Endothelial cell of umbilical vein (primary cell): ENCODE measurements at regions not wholly inside any gene's neighbourhood (a gene's known extent, or its start where the extent isn't known, plus 50 kb on each side); places are given as distances from the start of the nearest gene placed in this dataset.

Experiments
- BruUV-seq: library from RNA; stranded (reverse); fragments of 400-500 nt; replicated peaks from 2 replicates; lab custom pipeline; 2021; lab: Mats Ljungman, UMichigan
- CTCF ChIA-PET: fragments of 300-600, 350-600 bp; sonication (Branson Sonifier 250); formaldehyde crosslinking; loops from one replicate; lab custom pipeline; 2021; ENCODE audit warnings: antibody characterized with exemption, inconsistent platforms; lab: Charles Lee
- POLR2A ChIA-PET: fragments of 300-600, 350-600 bp; sonication (Branson Sonifier 250); formaldehyde crosslinking; loops from one replicate; lab custom pipeline; 2021; ENCODE audit warnings: antibody characterized with exemption, inconsistent platforms; lab: Charles Lee
- DNase-seq: peaks from one replicate; pipeline ENCODE4 v3.0.0-alpha.2; 2011; ENCODE audit warnings: low read depth, low spot score
- FAIRE-seq: peaks from 2 replicates; lab custom pipeline; 2011; peaks lifted over from hg19 to GRCh38; lab: Jason Lieb, UNC
- H2AFZ ChIP-seq: 2 replicates; pipeline ENCODE4 v1.6.0; 2012; ENCODE audit warnings: low read depth, low read length, control low read depth, inconsistent platforms
- H3K27ac ChIP-seq: 2 replicates; pipeline ENCODE4 v1.5.1; 2011; ENCODE audit warnings: low read depth, mild to moderate bottlenecking, control low read depth, low read length, moderate library complexity; ENCODE audit not compliant: insufficient read depth
- H3K27me3 ChIP-seq, 2 experiments: 2 replicates each; pipeline versions ENCODE4 v1.6.0 to v1.6.1; 2011; ENCODE audit warnings: low read length in 2 of 2, mixed read lengths in 1 of 2; ENCODE audit not compliant: control insufficient read depth in 2 of 2, insufficient read depth in 2 of 2
- H3K36me3 ChIP-seq, 2 experiments: 2 replicates in 1 of 2; 3 replicates in 1 of 2; pipeline ENCODE4 v1.5.1; 2011; ENCODE audit warnings: low read length in 2 of 2, mild to moderate bottlenecking in 1 of 2, moderate library complexity in 1 of 2; ENCODE audit not compliant: control insufficient read depth in 2 of 2, insufficient read depth in 2 of 2; ENCODE audit errors: extremely low read depth in 1 of 2
- H3K4me1 ChIP-seq: 3 replicates; pipeline ENCODE4 v1.5.1; 2011; ENCODE audit warnings: mild to moderate bottlenecking, low read length; ENCODE audit not compliant: control insufficient read depth, insufficient read depth; ENCODE audit errors: extremely low read depth
- H3K4me2 ChIP-seq: 2 replicates; pipeline ENCODE4 v1.6.1; 2011; ENCODE audit warnings: low read length, control low read depth, mixed read lengths; ENCODE audit not compliant: insufficient read depth
- H3K4me3 ChIP-seq, 3 experiments: fragments of 200-600 bp in 1 of 3; sonication (generic), shearing (Covaris generic) in 1 of 3; replicated peaks in 1 of 3; 2 replicates each; pipeline ENCODE4 v1.5.1; 2011 to 2016; ENCODE audit warnings: control low read depth in 3 of 3, low read length in 3 of 3, mild to moderate bottlenecking in 2 of 3, inconsistent platforms in 1 of 3, low read depth in 1 of 3, moderate library complexity in 1 of 3; ENCODE audit not compliant: insufficient read depth in 1 of 3
- H3K79me2 ChIP-seq: 2 replicates; pipeline ENCODE4 v1.6.0; 2012; ENCODE audit warnings: low read length, inconsistent platforms; ENCODE audit not compliant: control insufficient read depth, insufficient read depth
- H3K9ac ChIP-seq: replicated peaks from 2 replicates; pipeline ENCODE3; 2011; ENCODE audit warnings: low read length, control low read depth; ENCODE audit not compliant: insufficient read depth; ENCODE audit errors: extremely low read depth
- H3K9me1 ChIP-seq: replicated peaks from 3 replicates; pipeline ENCODE4 v1.6.0; 2011; ENCODE audit warnings: mild to moderate bottlenecking, low read length; ENCODE audit not compliant: control insufficient read depth, insufficient read depth; ENCODE audit errors: extremely low read depth
- H3K9me3 ChIP-seq: replicated peaks from 2 replicates; pipeline ENCODE4 v1.5.1; 2012; ENCODE audit warnings: low read length, inconsistent platforms; ENCODE audit not compliant: control insufficient read depth, insufficient read depth
- H4K20me1 ChIP-seq: replicated peaks from 2 replicates; pipeline ENCODE3; 2011; ENCODE audit warnings: mild to moderate bottlenecking, low read length; ENCODE audit not compliant: control insufficient read depth, insufficient read depth; ENCODE audit errors: extremely low read depth
- CTCF ChIP-seq, 2 donors: IDR thresholded peaks; 1 replicate in 1 of 2; 2 replicates in 1 of 2; pipeline ENCODE4 v1.5.1; 2011; ENCODE audit warnings: low read length in 2 of 2, mild to moderate bottlenecking in 2 of 2, moderate library complexity in 2 of 2, control low read depth in 1 of 2, inconsistent platforms in 1 of 2, low read depth in 1 of 2; ENCODE audit not compliant: insufficient read depth in 1 of 2; ENCODE audit errors: extremely low read depth in 1 of 2
- EZH2 ChIP-seq: IDR thresholded peaks from 2 replicates; pipeline ENCODE4 v1.6.1; 2012; ENCODE audit warnings: borderline replicate concordance, low read depth, mild to moderate bottlenecking, moderate library complexity, low read length, inconsistent platforms; ENCODE audit not compliant: severe bottlenecking
- FOS ChIP-seq: IDR thresholded peaks from 2 replicates; pipeline ENCODE4 v1.6.1; 2011; ENCODE audit warnings: mild to moderate bottlenecking, low read length, moderate library complexity, borderline replicate concordance; ENCODE audit not compliant: insufficient read depth
- GATA2 ChIP-seq: IDR thresholded peaks from 2 replicates; pipeline ENCODE4 v1.7.0; 2011; ENCODE audit warnings: low read depth, mild to moderate bottlenecking, moderate library complexity, mixed read lengths, low read length; ENCODE audit not compliant: insufficient read length, insufficient read depth
- JUN ChIP-seq: IDR thresholded peaks from 2 replicates; pipeline ENCODE4 v1.6.1; 2011; ENCODE audit warnings: borderline replicate concordance, low read depth; ENCODE audit not compliant: insufficient read length, insufficient read depth
- MAX ChIP-seq: IDR thresholded peaks from 2 replicates; pipeline ENCODE4 v1.6.1; 2011; ENCODE audit not compliant: insufficient read depth, insufficient read length
- MYC ChIP-seq: IDR thresholded peaks from one replicate; pipeline ENCODE4 v1.6.1; 2011; ENCODE audit warnings: mild to moderate bottlenecking, low read depth, low read length
- POLR2A ChIP-seq: IDR thresholded peaks from 2 replicates; pipeline ENCODE4 v1.6.1; 2012; ENCODE audit warnings: low read depth, mild to moderate bottlenecking, control low read depth, low read length
- POLR2AphosphoS5 ChIP-seq: IDR thresholded peaks from 2 replicates; pipeline ENCODE4 v1.6.1; 2012; ENCODE audit warnings: low read depth, mild to moderate bottlenecking, control low read depth, low read length, moderate library complexity; ENCODE audit not compliant: insufficient read depth
- dilution Hi-C: fragments of 300-500 bp; cut with MboI; formaldehyde crosslinking; loops from one replicate; pipeline ENCODE4 v1.15.0; 2019; ENCODE audit warnings: low sequenced_read_pairs; ENCODE audit not compliant: extremely low pct_ligation_motif_present
- intact Hi-C: fragments of 100-400 bp; cut with micrococcal nuclease; formaldehyde crosslinking; loops from one replicate; pipeline ENCODE4 v1.10.0; 2022

GRCh38 chr4:187477224-187477623, 518.3 kb upstream of the ZFP42 start:
- no TSS peak for BruUV-seq
- H3K4me3 ChIP-seq, result no peak overlapping the region
- H3K4me2 ChIP-seq, result no peak overlapping the region
- H3K27me3 ChIP-seq, result no peaks in the 10 kb centered on the region
- no peak for DNase-seq
- no peaks in the 10 kb centered on the region for H3K79me2 ChIP-seq
- H4K20me1 ChIP-seq, result no peaks in the 10 kb centered on the region
- ChIA-PET POLR2A (no interaction called here), CTCF (no interaction called here)
- no peaks in the 10 kb centered on the region for H3K4me1 ChIP-seq
- H2AFZ ChIP-seq, result no peak overlapping the region
- H3K36me3 ChIP-seq, result no peaks in the 10 kb centered on the region
- FAIRE-seq, result no peak
- H3K27ac ChIP-seq, result no peak overlapping the region
- TF ChIP-seq EZH2 (no peak), FOS (no peak), POLR2A (no peak), JUN (no peak), MYC (no peak), POLR2AphosphoS5 (no peak), GATA2 (no peak), MAX (no peak), CTCF (IDR thresholded peaks at IDR 0.05; ENCODE audit: extremely low read depth in 1 of 2, insufficient read depth in 1 of 2, low read depth in 1 of 2, low read length in 2 of 2) (no peak)
- H3K9me3 ChIP-seq, result no peaks in the 10 kb centered on the region
- no peaks in the 10 kb centered on the region for H3K9me1 ChIP-seq
- intact Hi-C loops (no loop called here), dilution Hi-C loops (no loop called here)
- no peak overlapping the region for H3K9ac ChIP-seq
